ENCODE measurements at regions not wholly inside any gene's neighbourhood (a gene's known extent, or its start where the extent isn't known, plus 50 kb on each side); places are given as distances from the start of the nearest gene placed in this dataset.

GRCh38 chr1:95496773-95497172 lies 262.8 kb downstream of the RWDD3 start:
- Histone ChIP-seq H4K20me1 (replicated peaks; ENCODE audit: control insufficient read depth, insufficient read depth, low read length) (no peaks in the 10 kb centered on the region), H3K27me3 (ENCODE audit: control insufficient read depth in 2 of 2, insufficient read depth in 2 of 2, low read length in 2 of 2) (no peaks in the 10 kb centered on the region), H3K79me2 (ENCODE audit: control insufficient read depth, insufficient read depth, low read length) (no peaks in the 10 kb centered on the region), H3K27ac (ENCODE audit: extremely low read depth, low read depth, low read length) (no peak overlapping the region), H3K9ac (ENCODE audit: insufficient read depth in 1 of 2, low read depth in 2 of 2, low read length in 2 of 2) (no peak overlapping the region), H3K9me1 (ENCODE audit: control insufficient read depth, insufficient read depth, low read length) (no peaks in the 10 kb centered on the region), H2AFZ (ENCODE audit: low read depth, low read length) (no peak overlapping the region), H3K4me3 (no peak overlapping the region), H3K4me2 (ENCODE audit: insufficient read depth, low read length) (no peak overlapping the region), H3K36me3 (ENCODE audit: control insufficient read depth, insufficient read depth, low read length) (no peaks in the 10 kb centered on the region), H3K4me1 (replicated peaks in 1 of 2; ENCODE audit: control insufficient read depth in 2 of 2, insufficient read depth in 2 of 2, low read length in 2 of 2) (no peaks in the 10 kb centered on the region), H3K9me3 (replicated peaks; ENCODE audit: control insufficient read depth, insufficient read depth, low read depth, low read length) (no peaks in the 10 kb centered on the region)
- CTCF ChIA-PET (ENCODE audit: low intra/inter-chr PET ratio): no interaction called here
- TF ChIP-seq RBM14 (IDR thresholded peaks at IDR 0.05; ENCODE audit: borderline replicate concordance, insufficient read depth, low read depth, low read length) (no peak), ZKSCAN3 (CRISPR knock-in tag; IDR thresholded peaks at IDR 0.05) (no peak)
- no peak for FAIRE-seq
- intact Hi-C loops (cut with micrococcal nuclease): no loop called here
- in situ Hi-C loops (cut with MboI): no loop called here
- no peak for DNase-seq (ENCODE audit: extremely low read depth in 1 of 4, low spot score in 3 of 4)
- no TSS peak for BruUV-seq (replicated peaks)
- POLR2A ChIA-PET: no interaction called here
- 0% methylated on average over 6 of the region's 6 CpGs for WGBS (ENCODE audit: insufficient coverage, low coverage, missing lambda C conversion rate)
- ATAC-seq: no peak

DNA sequence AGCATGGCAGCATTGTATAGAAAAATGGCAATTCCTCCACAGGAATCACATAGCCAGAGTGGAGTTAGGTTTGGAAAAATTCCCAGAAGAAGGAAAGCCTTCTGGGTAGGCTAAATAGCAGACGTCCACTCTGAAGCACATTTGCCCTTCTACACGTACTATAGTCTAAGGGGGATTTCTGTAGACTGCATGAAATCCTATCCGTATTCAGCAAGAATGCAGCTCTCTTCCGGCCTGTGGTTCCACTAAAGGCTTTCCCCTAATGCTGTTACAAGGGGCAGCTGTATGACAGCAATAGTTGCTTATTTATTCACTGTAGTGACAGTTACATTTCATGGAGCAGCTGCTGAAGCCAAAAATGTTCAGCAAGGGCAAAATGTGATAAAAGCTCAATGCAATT lies 263.6 kb downstream of the RWDD3 start:
- no TSS peak for BruUV-seq (replicated peaks)
- no peaks in the 10 kb centered on the region for H3K36me3 ChIP-seq (ENCODE audit: control insufficient read depth, insufficient read depth, low read length)
- H3K79me2 ChIP-seq (ENCODE audit: control insufficient read depth, insufficient read depth, low read length): no peaks in the 10 kb centered on the region
- ChIA-PET POLR2A (interaction anchor here (1.4 kb wide), 1 partner anchor 11 kb away, joined by 5 read pairs; no protein-coding TSS in a partner anchor), CTCF (ENCODE audit: low intra/inter-chr PET ratio) (no interaction called here)
- no peak overlapping the region for H2AFZ ChIP-seq (ENCODE audit: low read depth, low read length)
- in situ Hi-C loops (cut with MboI): no loop called here
- no peak for DNase-seq (ENCODE audit: extremely low read depth in 1 of 4, low spot score in 3 of 4)
- no peak for ATAC-seq
- H3K27ac ChIP-seq (ENCODE audit: extremely low read depth, low read depth, low read length): no peak overlapping the region
- no peaks in the 10 kb centered on the region for H3K27me3 ChIP-seq (ENCODE audit: control insufficient read depth in 2 of 2, insufficient read depth in 2 of 2, low read length in 2 of 2)
- intact Hi-C loops (cut with micrococcal nuclease): no loop called here
- no peaks in the 10 kb centered on the region for H4K20me1 ChIP-seq (replicated peaks; ENCODE audit: control insufficient read depth, insufficient read depth, low read length)
- H3K9me1 ChIP-seq (ENCODE audit: control insufficient read depth, insufficient read depth, low read length): no peaks in the 10 kb centered on the region
- no peak overlapping the region for H3K4me2 ChIP-seq (ENCODE audit: insufficient read depth, low read length)
- H3K4me3 ChIP-seq: no peak overlapping the region
- FAIRE-seq: no peak
- no peak overlapping the region for H3K9ac ChIP-seq (ENCODE audit: insufficient read depth in 1 of 2, low read depth in 2 of 2, low read length in 2 of 2)
- no peaks in the 10 kb centered on the region for H3K9me3 ChIP-seq (replicated peaks; ENCODE audit: control insufficient read depth, insufficient read depth, low read depth, low read length)
- no peaks in the 10 kb centered on the region for H3K4me1 ChIP-seq (replicated peaks in 1 of 2; ENCODE audit: control insufficient read depth in 2 of 2, insufficient read depth in 2 of 2, low read length in 2 of 2)
- 0% methylated on average over 4 of the region's 4 CpGs for WGBS (ENCODE audit: insufficient coverage, low coverage, missing lambda C conversion rate)
- TF ChIP-seq ZNF586 (CRISPR knock-in tag; conservative IDR thresholded peaks at IDR 0.05) (no peak), HOXB6 (CRISPR knock-in tag; IDR thresholded peaks at IDR 0.05; ENCODE audit: borderline replicate concordance) (no peak), MIER1 (IDR thresholded peaks at IDR 0.05; ENCODE audit: low read depth) (no peak), MAFF (IDR thresholded peaks at IDR 0.05; ENCODE audit: low read length) (no peak), MNT (conservative IDR thresholded peaks at IDR 0.05) (no peak), ZNF253 (CRISPR knock-in tag; conservative IDR thresholded peaks at IDR 0.05) (no peak), KAT7 (CRISPR knock-in tag; IDR thresholded peaks at IDR 0.05; ENCODE audit: borderline replicate concordance) (no peak), GATA2 (CRISPR knock-in tag; IDR thresholded peaks at IDR 0.05) (no peak)
- TF ChIP-seq, protein P1, sequence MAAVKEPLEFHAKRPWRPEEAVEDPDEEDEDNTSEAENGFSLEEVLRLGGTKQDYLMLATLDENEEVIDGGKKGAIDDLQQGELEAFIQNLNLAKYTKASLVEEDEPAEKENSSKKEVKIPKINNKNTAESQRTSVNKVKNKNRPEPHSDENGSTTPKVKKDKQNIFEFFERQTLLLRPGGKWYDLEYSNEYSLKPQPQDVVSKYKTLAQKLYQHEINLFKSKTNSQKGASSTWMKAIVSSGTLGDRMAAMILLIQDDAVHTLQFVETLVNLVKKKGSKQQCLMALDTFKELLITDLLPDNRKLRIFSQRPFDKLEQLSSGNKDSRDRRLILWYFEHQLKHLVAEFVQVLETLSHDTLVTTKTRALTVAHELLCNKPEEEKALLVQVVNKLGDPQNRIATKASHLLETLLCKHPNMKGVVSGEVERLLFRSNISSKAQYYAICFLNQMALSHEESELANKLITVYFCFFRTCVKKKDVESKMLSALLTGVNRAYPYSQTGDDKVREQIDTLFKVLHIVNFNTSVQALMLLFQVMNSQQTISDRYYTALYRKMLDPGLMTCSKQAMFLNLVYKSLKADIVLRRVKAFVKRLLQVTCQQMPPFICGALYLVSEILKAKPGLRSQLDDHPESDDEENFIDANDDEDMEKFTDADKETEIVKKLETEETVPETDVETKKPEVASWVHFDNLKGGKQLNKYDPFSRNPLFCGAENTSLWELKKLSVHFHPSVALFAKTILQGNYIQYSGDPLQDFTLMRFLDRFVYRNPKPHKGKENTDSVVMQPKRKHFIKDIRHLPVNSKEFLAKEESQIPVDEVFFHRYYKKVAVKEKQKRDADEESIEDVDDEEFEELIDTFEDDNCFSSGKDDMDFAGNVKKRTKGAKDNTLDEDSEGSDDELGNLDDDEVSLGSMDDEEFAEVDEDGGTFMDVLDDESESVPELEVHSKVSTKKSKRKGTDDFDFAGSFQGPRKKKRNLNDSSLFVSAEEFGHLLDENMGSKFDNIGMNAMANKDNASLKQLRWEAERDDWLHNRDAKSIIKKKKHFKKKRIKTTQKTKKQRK (IDR thresholded peaks at IDR 0.05; ENCODE audit: borderline replicate concordance, low read depth, low read length): no peak
